Loucy (cell line): ENCODE measurements at regions not wholly inside any gene's neighbourhood (a gene's known extent, or its start where the extent isn't known, plus 50 kb on each side); places are given as distances from the start of the nearest gene placed in this dataset.

Experiments
- H2AFZ ChIP-seq: fragments of 200-600 bp; sonication (generic); 2 replicates; pipeline ENCODE4 v1.6.0; 2016; ENCODE audit warnings: antibody characterized with exemption, mild to moderate bottlenecking, low read length, moderate library complexity
- H3F3A ChIP-seq: fragments of 200-600 bp; 2 replicates; pipeline ENCODE4 v1.6.0; 2016; ENCODE audit warnings: antibody characterized with exemption, low read depth, mild to moderate bottlenecking
- H3K27me3 ChIP-seq: fragments of 200-600 bp; sonication (generic); 2 replicates; pipeline ENCODE4 v1.6.1; 2014; ENCODE audit warnings: low read length, mild to moderate bottlenecking; ENCODE audit not compliant: insufficient read depth, poor library complexity, severe bottlenecking
- H3K36me3 ChIP-seq: fragments of 200-600 bp; sonication (generic); 2 replicates; pipeline ENCODE4 v1.6.1; 2016; ENCODE audit warnings: low read length; ENCODE audit not compliant: insufficient read depth
- H3K4me1 ChIP-seq: fragments of 200-600 bp; sonication (generic); 2 replicates; pipeline ENCODE4 v1.5.1; 2014; ENCODE audit warnings: low read length, mild to moderate bottlenecking; ENCODE audit not compliant: insufficient read depth, poor library complexity, severe bottlenecking
- H3K4me2 ChIP-seq: fragments of 200-600 bp; sonication (generic); 2 replicates; pipeline ENCODE4 v1.6.0; 2014; ENCODE audit warnings: antibody characterized with exemption, low read length, low read depth, mild to moderate bottlenecking; ENCODE audit not compliant: poor library complexity, severe bottlenecking
- H3K4me3 ChIP-seq: fragments of 200-600 bp; sonication (generic); 2 replicates; pipeline ENCODE4 v1.5.1; 2014; ENCODE audit warnings: low read length, mild to moderate bottlenecking, mixed read lengths; ENCODE audit not compliant: poor library complexity, severe bottlenecking
- H3K79me2 ChIP-seq: fragments of 200-600 bp; sonication (generic); 2 replicates; pipeline ENCODE4 v1.6.1; 2014; ENCODE audit warnings: low read length; ENCODE audit not compliant: insufficient read depth
- H3K9ac ChIP-seq: fragments of 200-600 bp; sonication (generic); 2 replicates; pipeline ENCODE4 v1.6.0; 2014; ENCODE audit warnings: mild to moderate bottlenecking, low read depth, low read length, moderate library complexity; ENCODE audit not compliant: poor library complexity, severe bottlenecking
- H3K9me2 ChIP-seq: fragments of 200-600 bp; sonication (generic); replicated peaks from 2 replicates; pipeline ENCODE4 v1.6.1; 2016; ENCODE audit warnings: low read depth, low read length, mixed read lengths
- H3K9me3 ChIP-seq: fragments of 200-600 bp; sonication (generic); 2 replicates; pipeline ENCODE4 v1.6.1; 2014; ENCODE audit warnings: mild to moderate bottlenecking, antibody characterized with exemption, low read length, low read depth; ENCODE audit not compliant: insufficient read depth
- H4K20me1 ChIP-seq: fragments of 200-600 bp; sonication (generic); 2 replicates; pipeline ENCODE4 v1.6.0; 2014; ENCODE audit warnings: antibody characterized with exemption, low read length, mild to moderate bottlenecking; ENCODE audit not compliant: insufficient read depth, poor library complexity, severe bottlenecking
- EZH2phosphoT487 ChIP-seq: fragments of 200-600 bp; IDR thresholded peaks from 2 replicates; pipeline ENCODE4 v1.6.1; 2018; ENCODE audit warnings: antibody characterized with exemption, mild to moderate bottlenecking, moderate library complexity, borderline replicate concordance
- TF ChIP-seq, protein P1 (sequence below): fragments of 200-600 bp; sonication (generic); conservative IDR thresholded peaks from 2 replicates; pipeline ENCODE4 v1.5.1; 2014; ENCODE audit warnings: mild to moderate bottlenecking, antibody characterized with exemption, low read length

DNA sequence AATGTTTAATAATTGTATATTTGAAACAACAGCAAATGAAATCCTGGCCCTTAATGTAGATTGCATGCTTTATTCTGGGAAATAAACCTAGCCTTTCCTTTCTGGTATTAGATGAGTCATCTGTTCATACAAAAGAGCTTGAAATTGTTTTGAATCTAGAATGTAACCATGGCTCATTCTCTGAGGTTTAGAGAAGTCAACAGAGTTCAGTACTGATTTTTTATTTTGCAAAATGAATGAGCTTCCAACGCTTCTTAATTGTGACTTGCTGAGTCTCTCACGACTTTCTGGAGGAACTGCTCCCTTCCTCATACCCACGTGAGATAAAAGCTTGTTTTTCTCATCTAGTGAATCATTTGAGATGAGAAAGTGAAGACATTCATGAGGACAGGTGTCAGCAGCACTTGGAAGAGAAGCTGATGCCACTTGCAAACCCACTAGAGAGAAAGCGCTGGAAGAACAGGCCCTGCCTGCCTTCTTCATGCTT, 509.6 kb downstream of the VRK1 start:
- no peak overlapping the region for H3K9ac ChIP-seq
- TF ChIP-seq, protein P1, sequence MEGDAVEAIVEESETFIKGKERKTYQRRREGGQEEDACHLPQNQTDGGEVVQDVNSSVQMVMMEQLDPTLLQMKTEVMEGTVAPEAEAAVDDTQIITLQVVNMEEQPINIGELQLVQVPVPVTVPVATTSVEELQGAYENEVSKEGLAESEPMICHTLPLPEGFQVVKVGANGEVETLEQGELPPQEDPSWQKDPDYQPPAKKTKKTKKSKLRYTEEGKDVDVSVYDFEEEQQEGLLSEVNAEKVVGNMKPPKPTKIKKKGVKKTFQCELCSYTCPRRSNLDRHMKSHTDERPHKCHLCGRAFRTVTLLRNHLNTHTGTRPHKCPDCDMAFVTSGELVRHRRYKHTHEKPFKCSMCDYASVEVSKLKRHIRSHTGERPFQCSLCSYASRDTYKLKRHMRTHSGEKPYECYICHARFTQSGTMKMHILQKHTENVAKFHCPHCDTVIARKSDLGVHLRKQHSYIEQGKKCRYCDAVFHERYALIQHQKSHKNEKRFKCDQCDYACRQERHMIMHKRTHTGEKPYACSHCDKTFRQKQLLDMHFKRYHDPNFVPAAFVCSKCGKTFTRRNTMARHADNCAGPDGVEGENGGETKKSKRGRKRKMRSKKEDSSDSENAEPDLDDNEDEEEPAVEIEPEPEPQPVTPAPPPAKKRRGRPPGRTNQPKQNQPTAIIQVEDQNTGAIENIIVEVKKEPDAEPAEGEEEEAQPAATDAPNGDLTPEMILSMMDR, result no peak
- no peaks in the 10 kb centered on the region for H3K9me3 ChIP-seq
- H3K27me3 ChIP-seq, result no peaks in the 10 kb centered on the region
- H3K4me1 ChIP-seq, result no peaks in the 10 kb centered on the region
- no peaks in the 10 kb centered on the region for H3F3A ChIP-seq
- no peak overlapping the region for H3K4me3 ChIP-seq
- H3K79me2 ChIP-seq, result no peaks in the 10 kb centered on the region
- no peak overlapping the region for H2AFZ ChIP-seq
- no peaks in the 10 kb centered on the region for H3K9me2 ChIP-seq
- no peaks in the 10 kb centered on the region for H3K36me3 ChIP-seq
- H3K4me2 ChIP-seq, result no peak overlapping the region
- no peaks in the 10 kb centered on the region for H4K20me1 ChIP-seq

DNA sequence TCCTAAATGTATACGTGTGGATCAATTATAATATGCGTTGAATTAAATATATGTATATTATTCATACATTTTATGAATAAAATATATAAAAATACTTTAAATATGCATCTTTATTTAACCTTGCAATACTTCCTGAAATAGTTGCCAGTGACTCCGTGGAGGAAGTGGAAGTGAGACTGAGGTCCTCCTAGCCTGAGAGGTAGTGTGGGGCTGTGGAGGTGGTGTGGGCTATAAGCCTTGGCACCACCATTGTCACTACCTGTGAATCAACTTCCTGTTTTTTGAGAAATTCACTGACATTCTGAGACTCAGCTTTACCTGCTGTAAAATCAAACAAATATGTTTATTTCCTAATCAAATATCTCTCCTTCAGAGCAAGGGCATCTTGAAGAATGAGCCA, 514.2 kb downstream of the VRK1 start:
- Histone ChIP-seq H3K9me3 (no peaks in the 10 kb centered on the region), H3K4me3 (no peak overlapping the region), H3K79me2 (no peaks in the 10 kb centered on the region), H3F3A (no peaks in the 10 kb centered on the region), H3K9ac (no peak overlapping the region), H3K4me1 (no peaks in the 10 kb centered on the region), H3K9me2 (no peaks in the 10 kb centered on the region), H3K36me3 (no peaks in the 10 kb centered on the region), H3K4me2 (no peak overlapping the region), H2AFZ (no peak overlapping the region), H3K27me3 (no peaks in the 10 kb centered on the region), H4K20me1 (no peaks in the 10 kb centered on the region)
- TF ChIP-seq EZH2phosphoT487, result no peak
- TF ChIP-seq, protein P1, result no peak

DNA sequence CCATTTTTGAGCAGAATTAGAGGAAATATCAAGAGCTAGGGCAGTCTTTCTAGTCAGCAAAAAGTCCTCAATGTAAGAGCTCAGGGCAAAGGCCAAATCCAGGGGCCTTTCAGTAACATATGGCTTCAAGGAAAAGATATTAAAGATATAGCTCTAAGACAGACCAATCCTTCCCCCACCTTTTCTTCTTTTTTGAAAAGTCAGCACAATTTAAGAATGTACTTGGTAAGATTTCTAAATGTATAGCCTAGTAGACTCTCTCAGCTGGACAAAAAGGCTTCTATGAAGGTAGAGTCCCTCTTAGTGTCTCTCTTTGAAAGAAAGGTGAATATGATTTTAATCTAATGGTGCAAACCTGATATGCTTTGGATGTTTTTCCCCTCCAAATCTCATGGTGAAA, 515.7 kb downstream of the VRK1 start:
- no peak overlapping the region for H3K4me2 ChIP-seq
- H3K9ac ChIP-seq, result no peak overlapping the region
- no peaks in the 10 kb centered on the region for H4K20me1 ChIP-seq
- no peaks in the 10 kb centered on the region for H3K4me1 ChIP-seq
- no peaks in the 10 kb centered on the region for H3K79me2 ChIP-seq
- no peaks in the 10 kb centered on the region for H3K9me3 ChIP-seq
- no peaks in the 10 kb centered on the region for H3K9me2 ChIP-seq
- no peak for TF ChIP-seq EZH2phosphoT487
- TF ChIP-seq, protein P1, result no peak
- H3K4me3 ChIP-seq, result no peak overlapping the region
- H3K27me3 ChIP-seq, result no peaks in the 10 kb centered on the region
- no peak overlapping the region for H2AFZ ChIP-seq
- H3F3A ChIP-seq, result no peaks in the 10 kb centered on the region
- H3K36me3 ChIP-seq, result no peaks in the 10 kb centered on the region
